Erythroblast (primary cell): ENCODE measurements at regions not wholly inside any gene's neighbourhood (a gene's known extent, or its start where the extent isn't known, plus 50 kb on each side); places are given as distances from the start of the nearest gene placed in this dataset.
"Not testable (repeated sequence)": the region's sequence is repeated elsewhere in the genome, so short reads cannot be mapped to it uniquely, and the experiment has no call there.

Source experiments
- DNase-seq, 2 experiments: peaks; one replicate each; lab custom pipeline; 2025; lab: John Stamatoyannopoulos, UW
- GATA1 ChIP-seq: IDR thresholded peaks from 2 replicates; pipeline ENCODE4 v1.6.1; 2011; ENCODE audit warnings: low read depth, mild to moderate bottlenecking, control low read depth, low read length, moderate library complexity
- POLR2A ChIP-seq: IDR thresholded peaks from 2 replicates; pipeline ENCODE4 v1.6.1; 2011; ENCODE audit warnings: mild to moderate bottlenecking, low read length

GRCh38 chr2:219857751-219858150, 230.3 kb downstream of the SLC4A3 start:
- TF ChIP-seq GATA1 (no peak), POLR2A (no peak)
- no peak for DNase-seq

DNA sequence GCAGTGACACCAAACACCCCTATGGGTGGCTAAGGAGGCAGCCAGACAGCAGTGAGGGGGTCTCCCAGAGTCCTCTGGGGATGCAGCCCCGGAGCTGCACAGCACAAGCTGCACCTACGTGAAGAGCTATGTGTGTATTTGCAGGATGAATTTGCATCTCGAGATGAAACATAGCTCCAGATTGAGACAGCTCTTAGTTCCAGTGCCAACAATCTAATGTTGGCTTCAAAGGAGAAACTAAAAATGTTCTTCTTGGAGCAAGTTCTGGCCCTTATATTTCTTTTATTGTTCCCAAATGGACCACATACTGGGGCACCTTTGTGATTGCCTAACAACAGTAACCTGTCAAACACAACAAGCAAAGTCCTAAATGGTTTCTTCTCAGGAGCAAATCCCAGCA, 233.9 kb downstream of the SLC4A3 start:
- TF ChIP-seq POLR2A (no peak), GATA1 (no peak)
- DNase-seq = no peak

DNA sequence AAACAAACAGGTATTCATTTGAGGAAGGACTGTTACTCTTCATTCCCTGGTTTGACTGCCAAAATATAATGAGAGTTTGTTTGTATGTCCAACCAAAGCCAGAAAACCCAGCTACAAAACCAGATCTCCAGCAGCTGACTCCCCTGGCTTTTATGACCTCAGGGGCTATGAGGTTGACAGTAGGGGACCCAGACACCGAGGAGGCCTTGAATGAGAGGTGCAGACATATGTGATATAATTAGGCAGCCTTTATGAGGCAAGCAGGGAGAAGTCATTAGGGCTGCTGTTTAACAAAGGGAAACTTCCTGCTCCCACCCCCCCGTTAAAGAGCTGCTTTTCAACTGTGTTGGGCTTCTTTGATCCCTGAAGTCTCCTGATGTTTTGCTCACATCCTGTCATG, 236.7 kb downstream of the SLC4A3 start:
- no peak for DNase-seq
- TF ChIP-seq POLR2A (no peak), GATA1 (no peak)

GRCh38 chr2:219868635-219869034, 241.2 kb downstream of the SLC4A3 start:
- TF ChIP-seq POLR2A (no peak), GATA1 (no peak)
- no peak for DNase-seq

- no peak for DNase-seq
- TF ChIP-seq GATA1 = no peak
Observed at GRCh38 chr2:219870041-219870440, 242.6 kb downstream of the SLC4A3 start.

GRCh38 chr2:219871351-219871750, 243.9 kb downstream of the SLC4A3 start:
- TF ChIP-seq GATA1 (no peak), POLR2A (no peak)
- no peak for DNase-seq

GRCh38 chr2:219875036-219875435, 247.6 kb downstream of the SLC4A3 start:
- DNase-seq = no peak
- no peak for TF ChIP-seq POLR2A
- no peak for TF ChIP-seq GATA1

- DNase-seq = not testable (repeated sequence)
Observed at GRCh38 chr2:219875986-219876385, 248.6 kb downstream of the SLC4A3 start.

DNA sequence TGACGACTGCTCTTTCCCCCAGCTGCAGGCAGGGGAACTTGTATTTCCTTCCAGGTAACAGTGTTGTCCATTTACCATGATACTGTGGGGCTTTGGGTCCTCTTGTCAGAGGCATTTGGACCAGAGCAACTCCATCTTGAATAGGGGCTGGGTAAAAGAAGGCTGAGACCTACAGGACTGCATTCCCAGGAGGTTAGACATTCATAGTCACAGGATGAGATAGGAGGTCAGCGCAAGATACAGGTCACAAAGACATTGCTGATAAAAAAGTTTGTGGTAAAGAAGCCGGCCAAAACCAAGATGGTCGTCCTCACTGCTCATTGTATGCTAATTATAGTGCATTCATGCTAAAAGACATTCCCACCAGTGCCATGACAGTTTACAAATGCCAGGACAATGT, 249.5 kb downstream of the SLC4A3 start:
- DNase-seq = no peak
- no peak for TF ChIP-seq GATA1
- TF ChIP-seq POLR2A = no peak

GRCh38 chr2:219877728-219878127, 250.3 kb downstream of the SLC4A3 start:
- no peak for DNase-seq
- no peak for TF ChIP-seq POLR2A

DNA sequence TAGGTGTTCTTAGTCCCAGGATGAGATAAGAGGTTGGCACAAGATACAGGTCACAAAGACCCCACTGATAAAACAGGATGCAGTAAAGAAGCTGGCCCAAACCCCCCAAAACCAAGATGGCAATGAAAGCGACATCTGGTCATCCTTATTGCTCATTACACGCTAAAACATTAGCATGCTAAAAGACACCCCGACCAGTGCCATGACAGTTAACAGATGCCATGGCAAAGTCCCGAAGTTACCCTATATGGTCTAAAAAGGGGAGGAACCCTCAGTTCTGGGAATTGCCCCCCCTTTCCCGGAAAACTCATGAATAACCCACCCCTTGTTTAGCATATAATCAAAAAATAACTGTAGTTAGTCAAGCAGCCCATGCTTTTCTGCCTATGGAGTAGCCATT, 251.1 kb downstream of the SLC4A3 start:
- TF ChIP-seq GATA1 (no peak), POLR2A (no peak)

GRCh38 chr2:219881851-219882250, 254.4 kb downstream of the SLC4A3 start:
- TF ChIP-seq POLR2A (no peak), GATA1 (no peak)
- DNase-seq = no peak

More for the DNA sequence above, 251.1 kb downstream of the SLC4A3 start:
- no peak for DNase-seq

GRCh38 chr2:219886615-219887014, 259.2 kb downstream of the SLC4A3 start:
- TF ChIP-seq GATA1 = no peak
- TF ChIP-seq POLR2A = no peak

GRCh38 chr2:219887870-219888269, 260.4 kb downstream of the SLC4A3 start:
- TF ChIP-seq GATA1 (no peak), POLR2A (no peak)
- no peak for DNase-seq

More at GRCh38 chr2:219886615-219887014, 259.2 kb downstream of the SLC4A3 start:
- no peak for DNase-seq

- no peak for DNase-seq
- no peak for TF ChIP-seq GATA1
- TF ChIP-seq POLR2A = no peak
Observed at GRCh38 chr2:219893541-219893940, 266.1 kb downstream of the SLC4A3 start.

DNA sequence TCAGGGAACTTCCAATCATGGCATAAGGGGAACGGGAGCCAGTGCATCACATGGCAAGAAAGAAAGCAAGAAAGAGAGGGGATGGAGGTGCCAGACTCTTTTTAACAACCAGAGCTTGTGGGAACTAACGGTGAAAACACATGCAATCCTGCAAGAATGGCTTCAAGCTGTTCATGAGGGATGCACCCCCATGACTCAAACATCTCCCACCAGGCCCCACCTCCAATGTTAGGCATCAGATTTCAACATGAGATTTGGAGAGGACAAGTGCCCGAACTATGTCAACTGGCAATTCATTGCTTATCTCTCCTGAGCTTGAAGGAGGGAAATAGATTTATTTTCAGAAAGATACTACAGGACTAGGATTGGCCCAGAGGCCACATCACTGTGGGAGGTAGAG, 270.0 kb downstream of the SLC4A3 start:
- TF ChIP-seq GATA1 = no peak
- no peak for TF ChIP-seq POLR2A
- no peak for DNase-seq

GRCh38 chr2:219901155-219901554, 273.7 kb downstream of the SLC4A3 start:
- DNase-seq = no peak
- TF ChIP-seq GATA1 (no peak), POLR2A (no peak)
